ENCODE measurements at regions not wholly inside any gene's neighbourhood (a gene's known extent, or its start where the extent isn't known, plus 50 kb on each side); places are given as distances from the start of the nearest gene placed in this dataset.
"Not testable (repeated sequence)": the region's sequence is repeated elsewhere in the genome, so short reads cannot be mapped to it uniquely, and the experiment has no call there.

- DNase-seq = no peak
These were observed 276.5 kb upstream of the MGAT5 start for GRCh38 chr2:133977405-133977804.

GRCh38 chr2:133982256-133982655, 271.6 kb upstream of the MGAT5 start:
- no peak for DNase-seq

DNA sequence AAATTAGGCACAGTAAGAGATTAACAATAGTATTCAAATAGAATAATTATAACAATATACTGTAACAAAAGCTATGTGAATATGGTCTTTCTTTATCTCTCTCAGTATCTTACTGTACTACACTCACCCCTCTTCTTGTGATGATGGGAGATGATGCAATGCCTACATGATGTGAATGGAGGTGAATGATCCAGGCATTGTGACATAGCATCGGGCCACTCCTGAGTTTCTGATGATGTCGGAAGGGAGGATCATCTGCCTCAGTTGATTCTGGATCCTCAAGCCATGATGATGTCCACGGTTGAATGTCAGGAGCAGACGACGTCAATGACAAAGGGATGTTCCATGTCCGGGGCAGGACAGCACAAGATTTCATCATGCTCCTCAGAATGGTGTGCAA, 268.3 kb upstream of the MGAT5 start:
- DNase-seq = no peak

DNA sequence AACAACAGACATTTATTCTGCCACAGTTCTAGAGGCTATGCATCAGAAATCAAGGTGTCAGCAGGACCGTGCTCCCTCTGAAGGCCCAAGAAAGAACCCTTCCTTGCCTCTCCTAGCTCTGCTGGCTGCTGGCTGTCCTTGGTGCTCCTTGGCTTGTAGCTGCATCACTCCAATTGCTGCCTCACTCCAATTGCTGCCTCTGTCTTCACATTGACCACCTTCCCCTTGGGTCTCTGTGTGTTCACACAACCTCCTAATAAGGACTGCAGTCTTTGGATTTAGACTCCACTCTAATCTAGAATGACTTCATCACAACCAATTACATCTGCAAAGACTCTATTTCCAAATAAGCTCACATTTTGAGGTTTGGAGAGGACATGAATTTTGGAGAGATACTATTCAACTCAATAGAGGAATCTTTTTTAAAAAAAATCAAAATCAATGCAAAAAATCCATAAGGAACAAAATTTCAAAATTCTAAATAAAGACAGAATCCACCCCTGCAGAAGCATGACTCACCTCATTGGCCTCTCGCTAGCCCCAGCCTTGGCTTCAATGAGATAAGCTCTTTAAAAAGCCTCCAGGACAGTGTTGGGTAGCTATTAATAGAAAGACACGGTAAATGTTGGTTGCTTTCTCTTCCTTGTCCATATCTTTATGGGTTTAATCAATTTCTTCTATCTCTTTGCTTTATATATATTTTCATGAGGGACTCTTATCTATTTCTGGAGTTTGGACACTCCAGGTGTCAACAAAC, 267.6 kb upstream of the MGAT5 start:
- no peak for DNase-seq

DNA sequence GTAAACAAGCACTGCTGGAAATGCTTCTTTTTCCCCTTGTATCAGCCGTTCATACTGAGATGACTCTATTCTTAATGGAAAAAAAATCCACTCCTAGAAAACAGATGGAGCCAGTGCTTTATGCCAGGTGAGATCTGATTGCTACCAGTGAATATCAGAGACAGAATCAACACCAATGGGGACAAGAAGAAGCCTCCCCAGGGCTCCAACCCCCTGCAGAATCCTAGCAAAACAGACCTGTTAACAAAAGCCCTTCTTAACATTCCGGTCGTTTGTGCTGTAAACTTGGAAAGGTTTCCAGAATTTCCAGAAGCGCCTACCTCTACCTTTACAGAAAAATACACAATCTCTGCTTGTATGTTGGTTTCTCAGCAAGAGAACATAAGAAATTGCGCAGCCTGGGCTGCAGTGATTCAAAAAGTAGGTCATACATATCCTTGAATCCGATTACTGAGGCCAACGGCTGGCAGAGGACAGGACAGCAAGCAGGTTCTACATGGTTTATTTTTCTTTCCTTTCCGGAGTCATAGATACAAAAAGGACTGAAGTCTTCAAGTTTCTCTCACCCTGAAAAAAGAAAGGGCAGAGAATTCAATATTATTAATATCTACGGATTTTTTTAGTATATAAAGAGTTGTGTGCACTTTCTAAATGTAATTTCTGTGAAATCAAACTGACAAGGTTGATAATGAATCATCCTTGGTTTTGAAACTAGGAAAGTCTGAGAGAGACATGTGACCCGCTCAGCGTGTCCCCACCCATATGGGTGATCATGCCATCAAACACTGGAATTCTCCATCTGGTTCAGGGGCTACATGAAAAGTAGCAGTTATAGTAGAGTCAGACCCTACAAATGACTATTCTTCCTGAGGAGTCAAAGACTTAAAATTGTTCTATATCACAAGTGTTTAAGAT, 266.7 kb upstream of the MGAT5 start:
- DNase-seq = no peak

GRCh38 chr2:133988316-133988891, 265.5 kb upstream of the MGAT5 start:
- DNase-seq = no peak

GRCh38 chr2:133991606-133992168, 262.2 kb upstream of the MGAT5 start:
- DNase-seq = no peak

DNA sequence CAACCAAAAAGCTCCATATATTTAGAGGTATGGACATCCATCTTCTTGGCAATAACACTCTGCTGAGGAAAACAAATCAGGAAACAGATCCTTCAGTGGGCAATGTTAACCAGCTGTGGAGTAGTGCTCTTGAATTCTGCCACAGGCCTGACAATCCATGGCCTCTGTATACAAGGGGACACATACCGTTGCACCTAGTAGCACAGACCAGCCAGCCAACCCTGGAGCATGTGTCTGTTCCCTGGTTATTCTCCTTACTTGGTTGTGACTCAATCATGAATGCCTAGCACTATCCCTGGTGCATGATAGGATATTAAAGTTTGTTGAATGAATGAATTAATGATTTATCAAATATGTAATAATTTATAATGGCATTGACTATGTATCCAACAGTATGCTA, 261.4 kb upstream of the MGAT5 start:
- no peak for DNase-seq

DNA sequence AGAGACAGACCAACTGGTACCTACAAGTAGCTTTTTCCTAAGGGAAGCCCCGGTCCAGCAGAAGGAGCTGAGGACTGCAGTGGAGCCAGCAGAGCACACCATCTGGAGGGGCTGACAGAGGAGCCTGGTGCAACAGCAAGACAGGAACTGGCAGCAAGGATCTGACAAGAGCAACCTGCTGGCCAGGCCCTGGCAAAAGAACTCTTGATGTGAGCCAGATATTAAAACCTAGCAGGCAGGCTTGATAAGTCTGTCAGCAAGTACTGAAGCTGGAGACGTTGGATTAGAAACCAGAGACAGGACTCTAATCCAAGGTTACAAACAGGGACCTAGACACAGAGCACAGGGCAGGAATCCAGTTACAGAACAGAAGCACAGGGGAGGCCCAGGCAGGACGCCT, 260.7 kb upstream of the MGAT5 start:
- no peak for DNase-seq

- not testable (repeated sequence) for DNase-seq
These were observed 255.1 kb upstream of the MGAT5 start for GRCh38 chr2:133998726-133999125.

DNA sequence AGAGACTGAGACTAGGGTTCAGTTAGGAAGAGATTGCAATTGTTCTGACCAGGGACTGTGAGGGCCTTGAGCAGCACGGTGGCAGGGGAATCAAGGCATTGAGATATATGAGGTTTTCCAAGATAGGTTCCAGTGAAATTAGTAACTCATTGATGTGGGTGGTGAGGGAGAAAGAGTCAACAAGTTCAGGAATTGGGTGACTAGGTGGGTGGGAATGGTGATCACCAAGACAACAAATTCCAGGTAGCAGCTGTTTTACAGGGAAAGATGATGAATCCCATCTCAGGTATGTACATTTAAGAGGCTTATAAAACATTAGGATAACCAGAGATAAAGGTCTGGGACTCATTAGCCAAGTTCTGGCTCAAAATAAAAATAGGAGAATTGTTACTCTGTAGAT, 251.5 kb upstream of the MGAT5 start:
- no peak for DNase-seq

DNA sequence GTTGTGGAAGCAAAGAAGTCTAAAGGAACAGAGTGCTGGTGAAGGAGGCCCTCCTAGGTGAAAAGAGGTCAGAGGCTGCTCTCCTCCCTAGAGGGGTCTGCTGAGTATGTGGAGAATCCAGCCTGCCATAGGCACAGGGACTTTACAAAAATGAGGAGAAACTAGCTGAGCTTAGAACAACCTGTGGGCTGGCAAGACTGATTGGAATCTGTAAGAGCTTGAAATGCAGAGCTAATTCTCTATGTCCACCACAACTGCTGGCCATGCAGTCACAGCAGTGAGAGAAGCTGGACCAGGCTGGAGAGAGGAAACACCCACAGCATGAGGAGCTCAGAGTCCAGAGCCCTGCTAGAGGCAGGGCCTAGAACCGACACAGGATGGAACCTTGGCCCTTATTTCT, 251.0 kb upstream of the MGAT5 start:
- no peak for DNase-seq

DNA sequence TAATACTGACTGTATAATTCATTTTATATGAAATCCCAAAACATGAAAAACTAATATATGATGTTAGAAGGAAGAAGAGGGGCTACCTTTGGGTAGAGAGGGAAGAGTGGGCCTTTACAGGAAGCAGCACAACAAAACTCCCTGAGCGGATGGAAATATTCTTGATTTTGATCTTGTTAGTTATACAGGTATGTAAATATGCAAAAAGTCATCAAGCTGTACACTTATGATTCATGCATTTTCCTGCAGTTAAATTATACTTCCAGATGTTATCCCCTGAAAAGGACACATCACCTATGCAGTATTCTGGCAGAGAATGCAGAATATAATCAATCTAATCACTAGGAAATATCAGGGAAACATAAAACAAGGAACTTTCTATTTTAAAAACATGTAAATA, 249.4 kb upstream of the MGAT5 start:
- no peak for DNase-seq

GRCh38 chr2:134008837-134009236, 245.0 kb upstream of the MGAT5 start:
- no peak for DNase-seq

DNA sequence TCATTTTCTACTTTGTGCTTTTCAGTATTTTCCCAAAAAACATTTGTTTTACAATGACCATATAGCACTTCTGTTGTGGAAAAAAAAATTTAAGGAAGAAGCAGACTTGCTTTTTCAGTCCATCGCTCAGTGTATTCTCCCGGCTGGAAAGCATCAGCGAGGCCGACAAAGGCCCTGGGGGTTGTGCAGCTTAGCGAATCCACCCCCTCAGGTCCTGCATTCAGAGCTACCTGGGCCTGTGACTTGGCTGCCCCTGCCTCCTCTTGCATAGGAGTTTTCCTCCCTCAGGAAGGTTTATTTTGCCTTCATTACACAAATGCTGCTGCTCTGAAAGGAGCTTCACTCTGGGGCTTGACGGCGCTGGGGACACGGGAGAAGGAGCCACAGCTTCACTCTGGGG, 244.4 kb upstream of the MGAT5 start:
- DNase-seq = no peak

DNA sequence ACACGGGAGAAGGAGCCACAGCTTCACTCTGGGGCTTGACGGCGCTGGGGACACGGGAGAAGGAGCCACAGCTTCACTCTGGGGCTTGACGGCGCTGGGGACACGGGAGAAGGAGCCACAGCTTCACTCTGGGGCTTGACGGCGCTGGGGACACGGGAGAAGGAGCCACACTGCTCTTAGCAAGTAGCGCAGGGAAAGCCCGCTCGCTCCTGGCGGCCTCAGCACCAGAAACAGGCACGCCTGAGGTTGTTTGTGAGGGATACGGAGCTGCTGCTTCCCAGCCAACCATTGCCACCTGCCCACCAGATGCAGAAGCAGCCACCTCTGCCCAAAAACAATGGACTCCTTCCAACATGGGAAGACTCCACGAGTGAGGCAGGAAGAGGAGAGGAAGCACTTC, 244.0 kb upstream of the MGAT5 start:
- not testable (repeated sequence) for DNase-seq

GRCh38 chr2:134011936-134012586, 241.8 kb upstream of the MGAT5 start:
- no peak for DNase-seq

- DNase-seq = no peak
These were observed 239.5 kb upstream of the MGAT5 start for GRCh38 chr2:134014196-134014960.

GRCh38 chr2:134019871-134020270, 234.0 kb upstream of the MGAT5 start:
- DNase-seq = peak; percentile 0

GRCh38 chr2:134020608-134021007, 233.3 kb upstream of the MGAT5 start:
- no peak for DNase-seq

- no peak for DNase-seq
These were observed 231.9 kb upstream of the MGAT5 start for GRCh38 chr2:134021830-134022524.
